ENCODE measurements at regions not wholly inside any gene's neighbourhood (a gene's known extent, or its start where the extent isn't known, plus 50 kb on each side); places are given as distances from the start of the nearest gene placed in this dataset.
A peak's percentile ranks its signal among the peaks of the same experiment; 100 is the strongest.
"Not testable (repeated sequence)": the region's sequence is repeated elsewhere in the genome, so short reads cannot be mapped to it uniquely, and the experiment has no call there.

DNA sequence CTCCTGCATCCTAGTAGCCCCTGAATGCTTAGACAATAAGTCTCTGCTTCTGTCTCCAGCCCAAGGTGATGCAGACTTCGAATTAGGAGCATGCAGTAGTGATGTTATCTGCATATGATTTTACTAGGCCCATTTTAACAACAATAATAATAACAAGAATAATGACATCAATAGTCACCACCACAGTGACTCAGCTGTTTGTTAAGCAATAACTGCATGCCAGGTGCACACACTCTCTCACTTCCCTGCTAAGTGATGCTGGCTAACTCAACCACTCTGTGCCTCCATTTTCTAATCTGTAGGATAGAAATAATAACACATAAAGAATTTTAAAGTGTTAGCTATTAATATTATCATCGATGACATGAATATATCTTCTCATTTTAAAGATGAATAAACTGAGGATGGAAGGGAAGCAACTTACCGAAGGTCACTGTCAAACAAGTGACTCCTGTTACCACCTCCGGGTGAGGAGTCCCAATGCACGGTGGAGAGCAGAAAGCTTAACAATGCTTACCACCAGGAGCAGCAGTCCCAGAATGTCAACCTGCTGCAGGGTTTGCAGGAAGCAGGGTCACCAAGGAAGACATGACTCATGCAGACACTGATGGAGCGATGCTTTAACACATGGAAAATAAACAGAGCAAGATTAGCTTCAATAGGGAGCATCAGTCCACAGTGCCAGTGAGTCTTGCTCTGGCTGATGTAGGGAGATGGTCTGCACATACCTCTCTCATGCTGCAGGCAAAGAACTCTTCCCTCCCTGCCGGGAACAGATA, 290.2 kb downstream of the SPATA17 start:
- peak in 1 of 2 donors; percentile 1 for DNase-seq (ENCODE audit: low read depth in 2 of 2)

DNA sequence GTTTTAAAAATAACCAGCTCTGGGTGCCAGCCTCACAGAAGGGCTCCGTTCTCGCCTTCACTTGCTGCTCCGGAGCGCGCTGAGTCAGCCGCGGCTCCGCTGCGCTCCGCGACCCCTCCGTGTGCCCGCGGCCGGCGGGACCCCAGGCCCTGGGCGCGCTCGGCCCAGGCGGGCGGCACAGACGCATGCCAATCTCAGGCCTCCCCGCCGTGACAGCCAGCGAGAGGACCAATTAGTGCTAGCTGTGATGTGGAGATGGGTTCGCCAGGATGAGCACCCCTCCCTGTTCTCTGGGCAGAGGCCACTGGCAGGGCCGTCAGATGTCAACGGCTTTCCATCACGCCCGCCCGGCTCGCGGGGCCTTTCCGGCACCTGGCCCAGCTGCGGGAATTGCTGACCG, 293.8 kb downstream of the SPATA17 start:
- DNase-seq (ENCODE audit: low read depth in 2 of 2) = no peak

DNA sequence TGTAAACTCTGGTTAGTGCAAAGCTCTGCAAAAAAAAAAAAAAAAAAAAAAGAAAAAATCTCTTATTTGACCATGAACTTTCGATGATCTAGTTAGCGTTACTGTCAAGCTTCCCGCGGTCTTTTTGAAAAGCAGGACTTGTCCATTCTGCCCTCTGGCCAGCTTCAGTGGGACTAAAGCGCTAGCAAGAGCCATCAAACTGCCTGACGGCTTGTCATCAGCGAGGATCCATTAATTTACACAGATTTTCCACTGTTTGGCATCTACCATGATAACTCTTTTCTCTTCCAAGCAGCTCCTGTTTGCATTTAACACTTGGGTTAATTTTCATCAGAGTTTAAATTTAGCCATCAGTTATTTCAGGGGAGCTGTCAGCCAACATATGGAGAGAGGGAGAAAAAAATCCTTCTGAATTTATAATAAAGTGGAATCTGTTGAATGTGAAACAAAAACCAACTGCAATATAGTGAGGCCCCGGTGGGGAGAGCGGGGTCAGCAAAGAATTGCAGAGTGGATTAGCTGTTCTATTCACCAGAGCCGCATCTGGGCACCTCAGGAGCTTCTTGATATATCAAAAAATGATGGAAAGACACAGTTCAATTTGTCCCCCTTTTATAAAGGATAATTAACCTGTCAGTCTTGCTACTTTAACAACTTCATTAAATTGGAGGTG, 298.2 kb downstream of the SPATA17 start:
- no peak for DNase-seq (ENCODE audit: low read depth in 2 of 2)

DNA sequence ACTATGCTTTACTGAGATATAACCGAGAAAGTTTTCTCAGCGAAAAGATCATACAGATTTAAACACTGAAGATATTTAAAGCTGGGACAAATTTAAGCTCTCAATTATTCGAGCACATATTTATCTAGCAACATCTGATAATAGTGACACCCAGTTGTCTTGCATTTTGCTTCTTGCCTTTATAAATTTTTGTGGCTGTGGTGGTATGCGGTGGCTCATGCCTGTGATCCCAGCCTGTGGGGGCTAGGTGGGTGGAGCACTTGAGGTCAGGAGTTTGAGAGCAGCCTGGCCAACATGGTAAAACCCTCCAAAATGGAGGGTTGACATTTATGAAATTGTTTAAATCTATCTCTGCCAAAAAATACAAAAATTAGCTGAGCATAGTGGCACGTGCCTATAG, 312.2 kb downstream of the SPATA17 start:
- no peak for DNase-seq (ENCODE audit: low read depth in 2 of 2)

- no peak for DNase-seq (ENCODE audit: low read depth in 2 of 2)
These were observed 313.4 kb downstream of the SPATA17 start for GRCh38 chr1:217944550-217944949.

GRCh38 chr1:217946511-217946910, 315.4 kb downstream of the SPATA17 start:
- no peak for DNase-seq (ENCODE audit: low read depth in 2 of 2)

- DNase-seq (ENCODE audit: low read depth in 2 of 2) = no peak
These were observed 317.6 kb downstream of the SPATA17 start for GRCh38 chr1:217948741-217949140.

DNA sequence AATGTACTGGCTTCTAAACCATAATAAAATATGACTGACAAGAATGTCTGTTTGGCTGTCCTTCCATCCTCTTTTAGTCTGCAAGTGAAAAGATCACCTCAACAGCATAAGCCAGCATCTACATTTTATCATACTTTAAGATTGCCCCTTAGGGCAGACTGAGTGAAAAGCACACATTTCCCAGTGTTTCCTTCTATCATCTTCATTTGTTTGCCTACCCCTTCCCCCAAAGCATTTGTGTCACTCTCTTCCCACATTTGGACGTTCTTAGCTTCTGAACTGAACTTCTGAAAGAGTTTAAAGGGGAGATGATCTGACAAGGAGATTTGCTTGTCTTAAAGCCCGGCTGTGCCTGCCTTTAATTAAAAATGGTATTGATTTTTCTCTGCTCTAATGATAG, 322.2 kb downstream of the SPATA17 start:
- no peak for DNase-seq (ENCODE audit: low read depth in 2 of 2)

GRCh38 chr1:217953922-217954321, 322.8 kb downstream of the SPATA17 start:
- DNase-seq (ENCODE audit: low read depth in 2 of 2) = no peak

DNA sequence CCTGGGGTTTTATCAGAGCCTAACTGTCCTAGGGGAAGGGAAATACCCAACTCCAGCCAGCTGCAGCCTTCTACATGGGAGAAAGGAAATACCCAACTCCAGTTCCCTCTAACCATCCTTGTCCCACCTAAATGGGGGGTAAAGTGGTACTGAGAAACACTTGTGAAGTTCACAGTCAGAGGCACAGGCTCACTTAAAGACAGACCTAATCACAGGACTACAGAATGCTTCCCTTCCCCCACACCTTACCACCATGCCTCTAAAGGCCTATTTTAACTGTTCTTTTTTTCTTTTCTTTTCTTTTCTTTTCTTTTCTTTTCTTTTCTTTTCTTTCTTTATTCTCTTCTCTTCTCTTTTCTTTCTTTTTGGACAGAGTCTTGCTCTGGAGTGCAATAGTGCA, 324.6 kb downstream of the SPATA17 start:
- no peak for DNase-seq (ENCODE audit: low read depth in 2 of 2)

DNA sequence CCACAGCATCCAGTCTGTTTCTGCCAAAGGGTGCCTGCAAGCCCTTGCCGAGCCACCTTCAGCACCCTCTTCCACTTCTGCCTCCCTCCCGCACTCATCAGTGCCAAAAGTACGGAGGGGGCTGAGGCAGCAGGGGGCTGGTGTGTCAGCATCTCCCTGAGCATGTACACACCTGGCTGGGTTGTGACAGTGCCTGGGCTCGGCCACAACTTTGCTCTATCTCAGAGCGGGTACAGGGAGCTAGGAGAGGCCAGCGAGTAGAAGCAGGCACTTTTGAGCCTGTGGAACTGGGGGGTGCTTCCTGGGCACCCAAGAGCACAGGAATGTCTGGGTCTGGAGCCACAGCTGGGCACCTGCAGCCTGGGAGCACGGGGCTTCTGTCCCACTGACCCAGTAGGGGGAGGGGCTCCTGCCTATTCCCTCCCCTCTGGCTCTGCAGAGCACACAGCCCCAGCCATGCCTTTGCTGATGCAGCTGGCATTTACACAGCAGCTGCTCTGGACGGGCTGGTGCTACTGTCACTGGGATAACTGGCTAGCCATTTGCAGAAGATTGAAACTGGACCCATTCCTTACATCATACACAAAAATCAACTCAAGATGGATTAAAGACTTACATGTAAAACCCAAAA, 319.8 kb upstream of the RRP15 start:
- no peak for DNase-seq (ENCODE audit: low read depth in 2 of 2)

DNA sequence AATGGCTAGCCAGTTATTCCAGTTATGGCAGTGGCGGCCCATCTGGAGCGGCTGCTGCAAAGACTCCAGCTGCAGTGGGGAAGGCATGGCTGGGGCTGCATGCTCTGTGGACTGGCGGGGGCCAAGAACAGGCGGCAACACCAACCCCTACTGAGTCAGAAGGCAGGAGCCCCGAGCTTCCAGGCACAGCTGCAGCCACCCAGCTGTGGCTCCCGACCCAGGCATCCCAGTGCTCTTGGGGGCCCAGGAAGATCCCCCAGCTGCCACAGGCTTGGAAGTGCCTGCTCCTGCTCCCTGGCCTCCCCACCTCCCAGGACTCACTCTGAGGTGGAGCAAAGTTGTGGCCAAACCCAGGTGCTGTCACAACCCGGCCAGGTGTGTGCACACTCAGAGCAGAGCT, 317.0 kb upstream of the RRP15 start:
- no peak for DNase-seq (ENCODE audit: low read depth in 2 of 2)

DNA sequence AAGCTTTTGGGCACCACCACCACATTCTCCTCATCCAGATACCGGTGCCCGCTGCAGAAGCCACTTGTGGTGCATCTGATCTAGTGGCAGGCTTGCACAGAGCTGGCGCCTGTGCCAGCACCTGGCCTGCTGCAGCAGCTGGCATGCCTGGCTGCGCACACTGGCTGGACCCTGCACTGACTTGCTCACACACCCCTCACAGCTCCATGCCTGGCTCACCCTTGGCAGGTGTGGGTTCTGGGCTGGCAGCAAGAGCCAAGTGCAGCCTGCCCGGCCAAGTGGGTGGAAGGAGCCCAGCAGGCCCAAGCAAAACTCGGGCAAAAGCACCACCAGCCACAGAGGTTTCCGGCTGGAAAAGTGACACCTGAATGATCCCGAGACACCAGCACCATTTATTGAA, 315.7 kb upstream of the RRP15 start:
- DNase-seq (ENCODE audit: low read depth in 2 of 2) = no peak

- no peak for DNase-seq (ENCODE audit: low read depth in 2 of 2)
These were observed 307.1 kb upstream of the RRP15 start for GRCh38 chr1:217977943-217978342.

GRCh38 chr1:217981430-217981829, 303.7 kb upstream of the RRP15 start:
- no peak for DNase-seq (ENCODE audit: low read depth in 2 of 2)

DNA sequence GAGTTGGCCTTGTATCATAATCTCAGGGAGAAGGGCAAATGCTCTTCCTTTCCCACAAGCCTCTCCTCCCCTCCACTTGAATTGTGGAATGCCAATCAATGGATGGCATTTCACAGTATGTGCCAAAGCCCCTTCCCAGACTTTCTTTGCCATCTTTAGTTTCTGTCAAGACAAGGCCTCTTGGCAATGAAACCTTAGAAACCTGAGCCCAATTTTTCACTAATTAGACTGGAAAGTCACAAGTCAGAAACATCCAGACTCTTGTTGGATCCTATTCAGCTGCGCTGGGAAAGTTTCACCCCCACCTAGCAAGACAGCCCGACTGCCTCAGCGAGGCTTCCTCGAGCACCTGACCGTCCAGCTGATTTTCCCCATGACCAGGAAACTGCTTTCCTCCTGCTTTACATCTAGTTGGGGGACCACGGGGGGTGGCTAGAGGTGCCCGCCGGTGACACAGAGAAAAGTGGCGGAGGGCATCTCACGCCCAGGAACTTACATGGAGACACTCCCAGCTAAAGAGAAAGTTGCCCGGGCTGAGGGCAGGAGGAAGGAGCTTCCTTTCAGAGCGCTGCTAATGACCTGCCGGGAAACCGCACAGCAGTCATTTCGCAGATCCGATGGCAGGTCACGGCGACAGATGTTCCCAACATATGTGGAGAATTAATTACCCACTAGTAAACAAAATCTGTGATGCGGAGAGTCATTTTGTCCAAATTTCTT, 302.6 kb upstream of the RRP15 start:
- DNase-seq (ENCODE audit: low read depth in 2 of 2) = no peak

DNA sequence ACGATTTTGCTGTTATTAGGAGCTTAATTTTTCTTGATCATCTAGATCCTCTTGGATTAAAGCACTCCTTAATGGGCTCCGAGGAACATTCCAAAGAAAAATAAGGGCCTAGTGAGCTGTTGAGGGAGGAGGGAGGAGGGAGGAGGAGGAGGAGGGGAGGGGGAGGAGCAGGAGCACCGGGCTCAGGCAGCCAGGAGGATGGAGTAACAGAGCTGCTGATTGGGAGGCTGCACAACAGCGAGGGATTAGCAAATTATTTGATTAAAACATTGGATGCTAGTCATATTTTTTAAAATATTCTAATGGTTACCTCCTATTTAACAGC, 302.1 kb upstream of the RRP15 start:
- DNase-seq (ENCODE audit: low read depth in 2 of 2) = no peak

DNA sequence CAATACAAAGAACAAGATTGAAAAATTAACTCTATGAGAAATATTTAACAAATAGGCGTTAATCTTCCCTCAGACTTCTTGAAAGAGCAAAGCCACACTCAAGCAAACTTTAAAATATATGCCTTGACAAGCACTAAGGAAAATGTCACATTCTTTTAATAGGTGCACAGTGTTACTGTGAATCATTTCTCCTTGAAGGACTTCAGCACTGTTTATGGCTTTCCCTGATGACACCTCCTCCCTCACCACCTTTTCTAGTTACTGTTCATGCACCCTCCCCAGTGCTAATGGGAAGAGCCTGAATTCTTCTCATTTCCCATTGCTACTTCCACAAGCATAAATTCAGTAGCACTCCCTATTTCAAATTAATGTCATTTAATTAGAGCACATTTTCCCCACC, 299.5 kb upstream of the RRP15 start:
- no peak for DNase-seq (ENCODE audit: low read depth in 2 of 2)

GRCh38 chr1:217989510-217989909, 295.6 kb upstream of the RRP15 start:
- DNase-seq (ENCODE audit: low read depth in 2 of 2) = no peak

GRCh38 chr1:217993439-217993838, 291.7 kb upstream of the RRP15 start:
- DNase-seq (ENCODE audit: low read depth in 2 of 2) = no peak

GRCh38 chr1:218008296-218008695, 276.8 kb upstream of the RRP15 start:
- DNase-seq (ENCODE audit: low read depth in 2 of 2) = not testable (repeated sequence)

DNA sequence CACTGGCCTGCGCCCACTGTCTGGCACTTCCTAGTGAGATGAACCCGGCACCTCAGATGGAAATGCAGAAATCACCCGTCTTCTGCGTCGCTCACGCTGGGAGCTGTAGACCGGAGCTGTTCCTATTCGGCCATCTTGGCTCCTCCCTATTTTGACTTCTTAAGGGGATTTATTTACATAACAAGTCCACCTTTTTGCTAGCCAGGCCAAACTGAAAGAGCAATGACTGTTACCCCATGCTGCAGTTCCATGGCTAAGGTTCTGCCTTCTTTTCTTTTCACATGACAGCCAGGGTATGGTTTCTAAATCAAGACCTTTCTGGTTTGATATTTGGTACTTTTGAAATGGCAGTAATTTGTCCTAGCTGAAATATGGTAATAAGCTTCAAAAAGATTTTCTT, 270.0 kb upstream of the RRP15 start:
- DNase-seq (ENCODE audit: low read depth in 2 of 2) = not testable (repeated sequence)

All from lung microvascular endothelial cell (primary cell).